Endothelial cell of umbilical vein (primary cell): ENCODE measurements at regions not wholly inside any gene's neighbourhood (a gene's known extent, or its start where the extent isn't known, plus 50 kb on each side); places are given as distances from the start of the nearest gene placed in this dataset.

Experiments
- BruUV-seq: library from RNA; stranded (reverse); fragments of 400-500 nt; replicated peaks from 2 replicates; lab custom pipeline; 2021; lab: Mats Ljungman, UMichigan
- CTCF ChIA-PET: fragments of 300-600, 350-600 bp; sonication (Branson Sonifier 250); formaldehyde crosslinking; loops from one replicate; lab custom pipeline; 2021; ENCODE audit warnings: antibody characterized with exemption, inconsistent platforms; lab: Charles Lee
- POLR2A ChIA-PET: fragments of 300-600, 350-600 bp; sonication (Branson Sonifier 250); formaldehyde crosslinking; loops from one replicate; lab custom pipeline; 2021; ENCODE audit warnings: antibody characterized with exemption, inconsistent platforms; lab: Charles Lee
- DNase-seq: peaks from one replicate; pipeline ENCODE4 v3.0.0-alpha.2; 2011; ENCODE audit warnings: low read depth, low spot score
- FAIRE-seq: peaks from 2 replicates; lab custom pipeline; 2011; peaks lifted over from hg19 to GRCh38; lab: Jason Lieb, UNC
- H2AFZ ChIP-seq: 2 replicates; pipeline ENCODE4 v1.6.0; 2012; ENCODE audit warnings: low read depth, low read length, control low read depth, inconsistent platforms
- H3K27ac ChIP-seq: 2 replicates; pipeline ENCODE4 v1.5.1; 2011; ENCODE audit warnings: low read depth, mild to moderate bottlenecking, control low read depth, low read length, moderate library complexity; ENCODE audit not compliant: insufficient read depth
- H3K27me3 ChIP-seq, 2 experiments: 2 replicates each; pipeline versions ENCODE4 v1.6.0 to v1.6.1; 2011; ENCODE audit warnings: low read length in 2 of 2, mixed read lengths in 1 of 2; ENCODE audit not compliant: control insufficient read depth in 2 of 2, insufficient read depth in 2 of 2
- H3K36me3 ChIP-seq, 2 experiments: 2 replicates in 1 of 2; 3 replicates in 1 of 2; pipeline ENCODE4 v1.5.1; 2011; ENCODE audit warnings: low read length in 2 of 2, mild to moderate bottlenecking in 1 of 2, moderate library complexity in 1 of 2; ENCODE audit not compliant: control insufficient read depth in 2 of 2, insufficient read depth in 2 of 2; ENCODE audit errors: extremely low read depth in 1 of 2
- H3K4me1 ChIP-seq: 3 replicates; pipeline ENCODE4 v1.5.1; 2011; ENCODE audit warnings: mild to moderate bottlenecking, low read length; ENCODE audit not compliant: control insufficient read depth, insufficient read depth; ENCODE audit errors: extremely low read depth
- H3K4me2 ChIP-seq: 2 replicates; pipeline ENCODE4 v1.6.1; 2011; ENCODE audit warnings: low read length, control low read depth, mixed read lengths; ENCODE audit not compliant: insufficient read depth
- H3K4me3 ChIP-seq, 3 experiments: fragments of 200-600 bp in 1 of 3; sonication (generic), shearing (Covaris generic) in 1 of 3; replicated peaks in 1 of 3; 2 replicates each; pipeline ENCODE4 v1.5.1; 2011 to 2016; ENCODE audit warnings: control low read depth in 3 of 3, low read length in 3 of 3, mild to moderate bottlenecking in 2 of 3, inconsistent platforms in 1 of 3, low read depth in 1 of 3, moderate library complexity in 1 of 3; ENCODE audit not compliant: insufficient read depth in 1 of 3
- H3K79me2 ChIP-seq: 2 replicates; pipeline ENCODE4 v1.6.0; 2012; ENCODE audit warnings: low read length, inconsistent platforms; ENCODE audit not compliant: control insufficient read depth, insufficient read depth
- H3K9ac ChIP-seq: replicated peaks from 2 replicates; pipeline ENCODE3; 2011; ENCODE audit warnings: low read length, control low read depth; ENCODE audit not compliant: insufficient read depth; ENCODE audit errors: extremely low read depth
- H3K9me1 ChIP-seq: replicated peaks from 3 replicates; pipeline ENCODE4 v1.6.0; 2011; ENCODE audit warnings: mild to moderate bottlenecking, low read length; ENCODE audit not compliant: control insufficient read depth, insufficient read depth; ENCODE audit errors: extremely low read depth
- H3K9me3 ChIP-seq: replicated peaks from 2 replicates; pipeline ENCODE4 v1.5.1; 2012; ENCODE audit warnings: low read length, inconsistent platforms; ENCODE audit not compliant: control insufficient read depth, insufficient read depth
- H4K20me1 ChIP-seq: replicated peaks from 2 replicates; pipeline ENCODE3; 2011; ENCODE audit warnings: mild to moderate bottlenecking, low read length; ENCODE audit not compliant: control insufficient read depth, insufficient read depth; ENCODE audit errors: extremely low read depth
- EZH2 ChIP-seq: IDR thresholded peaks from 2 replicates; pipeline ENCODE4 v1.6.1; 2012; ENCODE audit warnings: borderline replicate concordance, low read depth, mild to moderate bottlenecking, moderate library complexity, low read length, inconsistent platforms; ENCODE audit not compliant: severe bottlenecking
- FOS ChIP-seq: IDR thresholded peaks from 2 replicates; pipeline ENCODE4 v1.6.1; 2011; ENCODE audit warnings: mild to moderate bottlenecking, low read length, moderate library complexity, borderline replicate concordance; ENCODE audit not compliant: insufficient read depth
- GATA2 ChIP-seq: IDR thresholded peaks from 2 replicates; pipeline ENCODE4 v1.7.0; 2011; ENCODE audit warnings: low read depth, mild to moderate bottlenecking, moderate library complexity, mixed read lengths, low read length; ENCODE audit not compliant: insufficient read length, insufficient read depth
- JUN ChIP-seq: IDR thresholded peaks from 2 replicates; pipeline ENCODE4 v1.6.1; 2011; ENCODE audit warnings: borderline replicate concordance, low read depth; ENCODE audit not compliant: insufficient read length, insufficient read depth
- MYC ChIP-seq: IDR thresholded peaks from one replicate; pipeline ENCODE4 v1.6.1; 2011; ENCODE audit warnings: mild to moderate bottlenecking, low read depth, low read length
- POLR2A ChIP-seq: IDR thresholded peaks from 2 replicates; pipeline ENCODE4 v1.6.1; 2012; ENCODE audit warnings: low read depth, mild to moderate bottlenecking, control low read depth, low read length
- POLR2AphosphoS5 ChIP-seq: IDR thresholded peaks from 2 replicates; pipeline ENCODE4 v1.6.1; 2012; ENCODE audit warnings: low read depth, mild to moderate bottlenecking, control low read depth, low read length, moderate library complexity; ENCODE audit not compliant: insufficient read depth
- dilution Hi-C: fragments of 300-500 bp; cut with MboI; formaldehyde crosslinking; loops from one replicate; pipeline ENCODE4 v1.15.0; 2019; ENCODE audit warnings: low sequenced_read_pairs; ENCODE audit not compliant: extremely low pct_ligation_motif_present
- intact Hi-C: fragments of 100-400 bp; cut with micrococcal nuclease; formaldehyde crosslinking; loops from one replicate; pipeline ENCODE4 v1.10.0; 2022
- TF ChIP-seq, protein P1 (sequence below): IDR thresholded peaks from 2 replicates; pipeline ENCODE4 v1.6.1; 2011; ENCODE audit not compliant: insufficient read depth, insufficient read length
- TF ChIP-seq, protein P2 (sequence below), 2 donors: IDR thresholded peaks; 1 replicate in 1 of 2; 2 replicates in 1 of 2; pipeline ENCODE4 v1.5.1; 2011; ENCODE audit warnings: low read length in 2 of 2, mild to moderate bottlenecking in 2 of 2, moderate library complexity in 2 of 2, control low read depth in 1 of 2, inconsistent platforms in 1 of 2, low read depth in 1 of 2; ENCODE audit not compliant: insufficient read depth in 1 of 2; ENCODE audit errors: extremely low read depth in 1 of 2

DNA sequence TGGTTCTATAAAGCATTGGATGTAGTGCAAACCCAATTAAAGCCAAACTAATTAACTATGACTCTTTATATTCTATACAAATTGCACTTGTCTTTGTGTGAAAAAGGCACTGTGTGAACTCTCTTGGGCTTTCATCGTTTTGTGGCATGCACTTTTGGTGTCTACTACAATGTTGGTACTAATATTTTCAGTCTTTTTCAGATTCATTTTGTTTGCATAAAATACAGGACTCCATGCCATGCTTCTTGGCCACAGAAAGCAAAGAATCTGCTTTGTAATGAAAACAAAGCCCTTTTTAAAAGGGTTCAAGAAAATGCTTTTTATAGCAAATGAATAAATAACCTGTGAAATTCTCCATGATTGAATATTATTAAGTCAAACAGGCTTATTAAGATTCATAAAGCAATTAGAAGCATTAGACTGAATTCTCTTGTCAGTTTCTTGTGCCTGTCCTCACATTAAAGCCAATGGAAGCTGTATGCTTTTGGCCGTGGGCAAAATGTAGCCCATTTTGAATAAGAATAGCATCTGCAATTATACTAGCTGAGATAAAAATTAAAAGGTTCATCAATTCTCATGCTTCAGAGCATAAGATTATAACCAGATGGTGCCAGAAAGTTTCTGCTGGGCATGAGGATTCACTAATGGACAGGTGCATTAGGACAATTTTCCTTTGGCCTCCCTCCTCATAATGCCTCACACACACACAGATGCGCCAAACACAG is 1665.2 kb downstream of the SUCLG1 start:
- H3K9ac ChIP-seq, result no peak overlapping the region
- no TSS peak for BruUV-seq
- intact Hi-C loops, result no loop called here
- POLR2A ChIA-PET, result no interaction called here
- no peaks in the 10 kb centered on the region for H3K9me1 ChIP-seq
- no peaks in the 10 kb centered on the region for H4K20me1 ChIP-seq
- peaks cover 21% of the 10 kb centered on the region for H3K4me1 ChIP-seq
- CTCF ChIA-PET, result no interaction called here
- TF ChIP-seq POLR2A (no peak), POLR2AphosphoS5 (no peak), GATA2 (no peak), EZH2 (no peak), MYC (no peak), FOS (no peak), JUN (no peak)
- TF ChIP-seq, protein P1, sequence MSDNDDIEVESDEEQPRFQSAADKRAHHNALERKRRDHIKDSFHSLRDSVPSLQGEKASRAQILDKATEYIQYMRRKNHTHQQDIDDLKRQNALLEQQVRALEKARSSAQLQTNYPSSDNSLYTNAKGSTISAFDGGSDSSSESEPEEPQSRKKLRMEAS, result no peak
- TF ChIP-seq, protein P2, sequence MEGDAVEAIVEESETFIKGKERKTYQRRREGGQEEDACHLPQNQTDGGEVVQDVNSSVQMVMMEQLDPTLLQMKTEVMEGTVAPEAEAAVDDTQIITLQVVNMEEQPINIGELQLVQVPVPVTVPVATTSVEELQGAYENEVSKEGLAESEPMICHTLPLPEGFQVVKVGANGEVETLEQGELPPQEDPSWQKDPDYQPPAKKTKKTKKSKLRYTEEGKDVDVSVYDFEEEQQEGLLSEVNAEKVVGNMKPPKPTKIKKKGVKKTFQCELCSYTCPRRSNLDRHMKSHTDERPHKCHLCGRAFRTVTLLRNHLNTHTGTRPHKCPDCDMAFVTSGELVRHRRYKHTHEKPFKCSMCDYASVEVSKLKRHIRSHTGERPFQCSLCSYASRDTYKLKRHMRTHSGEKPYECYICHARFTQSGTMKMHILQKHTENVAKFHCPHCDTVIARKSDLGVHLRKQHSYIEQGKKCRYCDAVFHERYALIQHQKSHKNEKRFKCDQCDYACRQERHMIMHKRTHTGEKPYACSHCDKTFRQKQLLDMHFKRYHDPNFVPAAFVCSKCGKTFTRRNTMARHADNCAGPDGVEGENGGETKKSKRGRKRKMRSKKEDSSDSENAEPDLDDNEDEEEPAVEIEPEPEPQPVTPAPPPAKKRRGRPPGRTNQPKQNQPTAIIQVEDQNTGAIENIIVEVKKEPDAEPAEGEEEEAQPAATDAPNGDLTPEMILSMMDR (IDR thresholded peaks at IDR 0.05; ENCODE audit: extremely low read depth in 1 of 2, insufficient read depth in 1 of 2, low read depth in 1 of 2, low read length in 2 of 2), result no peak
- no peak overlapping the region for H3K4me3 ChIP-seq
- H3K27me3 ChIP-seq, result no peaks in the 10 kb centered on the region
- H3K79me2 ChIP-seq, result no peaks in the 10 kb centered on the region
- no peaks in the 10 kb centered on the region for H3K36me3 ChIP-seq
- no peak for FAIRE-seq
- no peak overlapping the region for H3K4me2 ChIP-seq
- DNase-seq, result no peak
- dilution Hi-C loops, result no loop called here
- H3K27ac ChIP-seq, result no peak overlapping the region
- H3K9me3 ChIP-seq, result no peaks in the 10 kb centered on the region
- H2AFZ ChIP-seq, result no peak overlapping the region
